Esophagus muscularis mucosa (tissue), 4 donors: ENCODE measurements at regions not wholly inside any gene's neighbourhood (a gene's known extent, or its start where the extent isn't known, plus 50 kb on each side); places are given as distances from the start of the nearest gene placed in this dataset.

Experiments used
- CTCF ChIP-seq, 3 experiments: fragments of 200-600 bp in 2 of 3; fragments of 450-650 bp in 1 of 3; sonication (generic) in 2 of 3; IDR thresholded peaks; one replicate each; pipeline ENCODE4 v1.5.1; 2017 to 2019; ENCODE audit warnings: antibody characterized with exemption in 3 of 3, mild to moderate bottlenecking in 2 of 3, moderate library complexity in 1 of 3
- EP300 ChIP-seq: sonication (generic); formaldehyde crosslinking; IDR thresholded peaks from one replicate; pipeline ENCODE4 v1.6.1; 2017; ENCODE audit warnings: antibody characterized with exemption
- POLR2A ChIP-seq: fragments of 450-650 bp; IDR thresholded peaks from one replicate; pipeline ENCODE4 v1.6.1; 2017; ENCODE audit warnings: antibody characterized with exemption, moderate library complexity, mild to moderate bottlenecking, low read depth
- POLR2AphosphoS5 ChIP-seq, 2 donors: sonication (generic); formaldehyde crosslinking; IDR thresholded peaks; one replicate each; pipeline ENCODE4 v1.6.1; 2017; ENCODE audit warnings: antibody characterized with exemption in 2 of 2

GRCh38 chr4:162912482-162912881 lies 254.2 kb downstream of the NAF1 start:
- no peak for TF ChIP-seq CTCF (IDR thresholded peaks at IDR 0.05)
- TF ChIP-seq EP300, result no peak
- no peak for TF ChIP-seq POLR2A
- TF ChIP-seq POLR2AphosphoS5 (IDR thresholded peaks at IDR 0.05), result no peak
